ENCODE measurements at regions not wholly inside any gene's neighbourhood (a gene's known extent, or its start where the extent isn't known, plus 50 kb on each side); places are given as distances from the start of the nearest gene placed in this dataset.

GRCh38 chr20:41956338-41957074 is 338.3 kb upstream of the CHD6 start:
- Histone ChIP-seq H3K27ac (ENCODE audit: low read depth, low read length) (no peak overlapping the region), H3K4me3 (ENCODE audit: insufficient read depth, low read depth, low read length) (no peak overlapping the region), H3K27me3 (ENCODE audit: insufficient read depth, low read length) (no peaks in the 10 kb centered on the region), H3K36me3 (ENCODE audit: insufficient read depth, low read length) (no peaks in the 10 kb centered on the region), H4K20me1 (ENCODE audit: insufficient read depth, low read length) (no peaks in the 10 kb centered on the region), H3K4me1 (ENCODE audit: insufficient read depth, low read length) (no peaks in the 10 kb centered on the region), H3K4me2 (ENCODE audit: low read length) (no peak overlapping the region), H3K9ac (ENCODE audit: low read length) (no peak overlapping the region), H3K79me2 (ENCODE audit: insufficient read depth, low read length) (no peaks in the 10 kb centered on the region), H2AFZ (ENCODE audit: low read depth, low read length) (no peak overlapping the region), H3K9me3 (ENCODE audit: insufficient read depth, low read depth, low read length) (no peaks in the 10 kb centered on the region)
- no peak overlapping the region for H3K4me3 Mint-ChIP-seq (ENCODE audit: unreplicated experiment)
- H3K27me3 Mint-ChIP-seq (ENCODE audit: low read depth, unreplicated experiment) = peaks cover 2% of the 10 kb centered on the region
- no peak for DNase-seq (ENCODE audit: low read depth)
- no peaks in the 10 kb centered on the region for H3K36me3 Mint-ChIP-seq (ENCODE audit: low read depth, unreplicated experiment)
- H3K4me1 Mint-ChIP-seq (ENCODE audit: low read depth, unreplicated experiment) = no peaks in the 10 kb centered on the region
- peak; percentile 23 for TF ChIP-seq CTCF (IDR thresholded peaks at IDR 0.05; ENCODE audit: insufficient read depth, low read depth, low read length)
- no peak for TF ChIP-seq EZH2 (IDR thresholded peaks at IDR 0.05; ENCODE audit: insufficient read depth, low read length)
- H3K27ac Mint-ChIP-seq (ENCODE audit: unreplicated experiment) = no peak overlapping the region
- no peak for FAIRE-seq
- peaks cover 3% of the 10 kb centered on the region for H3K9me3 Mint-ChIP-seq (ENCODE audit: unreplicated experiment)

- FAIRE-seq (no peak), DNase-seq (ENCODE audit: low read depth) (no peak)
- H3K36me3 Mint-ChIP-seq (ENCODE audit: low read depth, unreplicated experiment) = no peaks in the 10 kb centered on the region
- Histone ChIP-seq H3K9me3 (ENCODE audit: insufficient read depth, low read depth, low read length) (no peaks in the 10 kb centered on the region), H4K20me1 (ENCODE audit: insufficient read depth, low read length) (no peaks in the 10 kb centered on the region), H3K79me2 (ENCODE audit: insufficient read depth, low read length) (no peaks in the 10 kb centered on the region), H3K4me1 (ENCODE audit: insufficient read depth, low read length) (no peaks in the 10 kb centered on the region), H3K4me3 (ENCODE audit: insufficient read depth, low read depth, low read length) (no peak overlapping the region), H2AFZ (ENCODE audit: low read depth, low read length) (no peak overlapping the region), H3K27ac (ENCODE audit: low read depth, low read length) (no peak overlapping the region), H3K27me3 (ENCODE audit: insufficient read depth, low read length) (no peaks in the 10 kb centered on the region), H3K36me3 (ENCODE audit: insufficient read depth, low read length) (no peaks in the 10 kb centered on the region), H3K4me2 (ENCODE audit: low read length) (no peak overlapping the region), H3K9ac (ENCODE audit: low read length) (no peak overlapping the region)
- no peaks in the 10 kb centered on the region for H3K4me1 Mint-ChIP-seq (ENCODE audit: low read depth, unreplicated experiment)
- H3K27ac Mint-ChIP-seq (ENCODE audit: unreplicated experiment) = no peak overlapping the region
- no peak overlapping the region for H3K4me3 Mint-ChIP-seq (ENCODE audit: unreplicated experiment)
- peaks cover 3% of the 10 kb centered on the region for H3K9me3 Mint-ChIP-seq (ENCODE audit: unreplicated experiment)
- H3K27me3 Mint-ChIP-seq (ENCODE audit: low read depth, unreplicated experiment) = no peaks in the 10 kb centered on the region
- TF ChIP-seq CTCF (IDR thresholded peaks at IDR 0.05; ENCODE audit: insufficient read depth, low read depth, low read length) = no peak
- TF ChIP-seq EZH2 (IDR thresholded peaks at IDR 0.05; ENCODE audit: insufficient read depth, low read length) = no peak
These were observed 334.0 kb upstream of the CHD6 start for GRCh38 chr20:41952166-41952565.

- H3K27me3 Mint-ChIP-seq (ENCODE audit: low read depth, unreplicated experiment) = no peaks in the 10 kb centered on the region
- Histone ChIP-seq H3K4me3 (ENCODE audit: insufficient read depth, low read depth, low read length) (no peak overlapping the region), H3K27ac (ENCODE audit: low read depth, low read length) (no peak overlapping the region), H3K4me2 (ENCODE audit: low read length) (no peak overlapping the region), H3K36me3 (ENCODE audit: insufficient read depth, low read length) (no peaks in the 10 kb centered on the region), H3K27me3 (ENCODE audit: insufficient read depth, low read length) (no peaks in the 10 kb centered on the region), H3K79me2 (ENCODE audit: insufficient read depth, low read length) (no peaks in the 10 kb centered on the region), H3K9me3 (ENCODE audit: insufficient read depth, low read depth, low read length) (no peaks in the 10 kb centered on the region), H3K9ac (ENCODE audit: low read length) (no peak overlapping the region), H4K20me1 (ENCODE audit: insufficient read depth, low read length) (no peaks in the 10 kb centered on the region), H2AFZ (ENCODE audit: low read depth, low read length) (no peak overlapping the region), H3K4me1 (ENCODE audit: insufficient read depth, low read length) (no peaks in the 10 kb centered on the region)
- no peaks in the 10 kb centered on the region for H3K4me1 Mint-ChIP-seq (ENCODE audit: low read depth, unreplicated experiment)
- no peak for TF ChIP-seq EZH2 (IDR thresholded peaks at IDR 0.05; ENCODE audit: insufficient read depth, low read length)
- TF ChIP-seq CTCF (IDR thresholded peaks at IDR 0.05; ENCODE audit: insufficient read depth, low read depth, low read length) = no peak
- H3K4me3 Mint-ChIP-seq (ENCODE audit: unreplicated experiment) = no peak overlapping the region
- no peak overlapping the region for H3K27ac Mint-ChIP-seq (ENCODE audit: unreplicated experiment)
- peaks cover 3% of the 10 kb centered on the region for H3K9me3 Mint-ChIP-seq (ENCODE audit: unreplicated experiment)
- no peaks in the 10 kb centered on the region for H3K36me3 Mint-ChIP-seq (ENCODE audit: low read depth, unreplicated experiment)
- no peak for DNase-seq (ENCODE audit: low read depth)
- FAIRE-seq = no peak
These were observed 333.4 kb upstream of the CHD6 start for GRCh38 chr20:41951615-41952014.
